ENCODE measurements at regions not wholly inside any gene's neighbourhood (a gene's known extent, or its start where the extent isn't known, plus 50 kb on each side); places are given as distances from the start of the nearest gene placed in this dataset.

- Histone ChIP-seq H3K4me3 (replicated peaks in 1 of 3; ENCODE audit: insufficient read depth in 1 of 3, low read depth in 2 of 3, low read length in 3 of 3) (no peak overlapping the region), H3K27me3 (ENCODE audit: control insufficient read depth in 1 of 2, insufficient read depth in 2 of 2, low read length in 2 of 2) (no peaks in the 10 kb centered on the region), H2AFZ (ENCODE audit: low read length) (no peak overlapping the region), H4K20me1 (ENCODE audit: insufficient read depth, low read length) (no peaks in the 10 kb centered on the region), H3K4me2 (ENCODE audit: low read depth, low read length) (no peak overlapping the region), H3K9me3 (ENCODE audit: low read length) (no peaks in the 10 kb centered on the region), H3K9ac (ENCODE audit: insufficient read depth, low read depth, low read length) (no peak overlapping the region), H3K4me1 (ENCODE audit: insufficient read depth, low read length) (no peaks in the 10 kb centered on the region), H3K36me3 (replicated peaks in 1 of 2; ENCODE audit: control insufficient read depth in 1 of 2, insufficient read depth in 2 of 2, low read length in 2 of 2) (no peaks in the 10 kb centered on the region), H3K79me2 (ENCODE audit: insufficient read depth, low read length) (no peaks in the 10 kb centered on the region), H3K27ac (ENCODE audit: extremely low read length, insufficient read depth, low read length) (no peak overlapping the region)
- ChIA-PET CTCF (ENCODE audit: low intra/inter-chr PET ratio, low total read pairs) (no interaction called here), POLR2A (no interaction called here)
- 0% methylated on average over 2 of the region's 2 CpGs for whole genome bisulfite sequencing (ENCODE audit: low lambda C conversion rate)
- DNase-seq (ENCODE audit: low spot score) (no peak), ATAC-seq (no peak), FAIRE-seq (no peak)
- in situ Hi-C loops (cut with HindIII; ENCODE audit: extremely low pct_ligation_motif_present, low pct_unique_long_range_greater_than_20kb) (no loop called here), intact Hi-C loops (cut with micrococcal nuclease; ENCODE audit: unreplicated experiment) (no loop called here)
- TF ChIP-seq MBNL3 (CRISPR knock-in tag; conservative IDR thresholded peaks at IDR 0.05) (no peak), BRCA1 (CRISPR knock-in tag; IDR thresholded peaks at IDR 0.05) (no peak), NR2F2 (IDR thresholded peaks at IDR 0.05; ENCODE audit: borderline replicate concordance, low read depth) (no peak), ZNF510 (CRISPR knock-in tag; IDR thresholded peaks at IDR 0.05; ENCODE audit: low read depth) (no peak), ZBTB20 (CRISPR knock-in tag; IDR thresholded peaks at IDR 0.05; ENCODE audit: borderline replicate concordance, low read depth) (no peak), MED1 (CRISPR knock-in tag; IDR thresholded peaks at IDR 0.05) (no peak), DR1 (CRISPR knock-in tag; IDR thresholded peaks at IDR 0.05) (no peak), ZNF839 (CRISPR knock-in tag; IDR thresholded peaks at IDR 0.05; ENCODE audit: borderline replicate concordance) (no peak), RBM39 (IDR thresholded peaks at IDR 0.05; ENCODE audit: low read depth, low read length, poor library complexity, severe bottlenecking) (no peak), ZMYM3 (CRISPR knock-in tag; IDR thresholded peaks at IDR 0.05) (no peak), SIN3A (IDR thresholded peaks at IDR 0.05; ENCODE audit: borderline replicate concordance, low read depth, low read length) (no peak), ATF7-NPFF (CRISPR knock-in tag; IDR thresholded peaks at IDR 0.05; ENCODE audit: low read depth) (no peak), ZNF33B (CRISPR knock-in tag; IDR thresholded peaks at IDR 0.05) (no peak), CENPX (CRISPR knock-in tag; IDR thresholded peaks at IDR 0.05) (no peak), ONECUT2 (CRISPR knock-in tag; IDR thresholded peaks at IDR 0.05) (no peak), ZBTB1 (CRISPR knock-in tag; IDR thresholded peaks at IDR 0.05; ENCODE audit: borderline replicate concordance) (no peak)
- TF ChIP-seq, protein P1, sequence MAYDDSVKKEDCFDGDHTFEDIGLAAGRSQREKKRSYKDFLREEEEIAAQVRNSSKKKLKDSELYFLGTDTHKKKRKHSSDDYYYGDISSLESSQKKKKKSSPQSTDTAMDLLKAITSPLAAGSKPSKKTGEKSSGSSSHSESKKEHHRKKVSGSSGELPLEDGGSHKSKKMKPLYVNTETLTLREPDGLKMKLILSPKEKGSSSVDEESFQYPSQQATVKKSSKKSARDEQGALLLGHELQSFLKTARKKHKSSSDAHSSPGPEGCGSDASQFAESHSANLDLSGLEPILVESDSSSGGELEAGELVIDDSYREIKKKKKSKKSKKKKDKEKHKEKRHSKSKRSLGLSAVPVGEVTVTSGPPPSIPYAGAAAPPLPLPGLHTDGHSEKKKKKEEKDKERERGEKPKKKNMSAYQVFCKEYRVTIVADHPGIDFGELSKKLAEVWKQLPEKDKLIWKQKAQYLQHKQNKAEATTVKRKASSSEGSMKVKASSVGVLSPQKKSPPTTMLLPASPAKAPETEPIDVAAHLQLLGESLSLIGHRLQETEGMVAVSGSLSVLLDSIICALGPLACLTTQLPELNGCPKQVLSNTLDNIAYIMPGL (CRISPR knock-in tag; IDR thresholded peaks at IDR 0.05; ENCODE audit: borderline replicate concordance in 1 of 2, low read depth in 1 of 2): no peak
- TF ChIP-seq, protein P2, sequence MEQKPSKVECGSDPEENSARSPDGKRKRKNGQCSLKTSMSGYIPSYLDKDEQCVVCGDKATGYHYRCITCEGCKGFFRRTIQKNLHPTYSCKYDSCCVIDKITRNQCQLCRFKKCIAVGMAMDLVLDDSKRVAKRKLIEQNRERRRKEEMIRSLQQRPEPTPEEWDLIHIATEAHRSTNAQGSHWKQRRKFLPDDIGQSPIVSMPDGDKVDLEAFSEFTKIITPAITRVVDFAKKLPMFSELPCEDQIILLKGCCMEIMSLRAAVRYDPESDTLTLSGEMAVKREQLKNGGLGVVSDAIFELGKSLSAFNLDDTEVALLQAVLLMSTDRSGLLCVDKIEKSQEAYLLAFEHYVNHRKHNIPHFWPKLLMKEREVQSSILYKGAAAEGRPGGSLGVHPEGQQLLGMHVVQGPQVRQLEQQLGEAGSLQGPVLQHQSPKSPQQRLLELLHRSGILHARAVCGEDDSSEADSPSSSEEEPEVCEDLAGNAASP (CRISPR knock-in tag; IDR thresholded peaks at IDR 0.05; ENCODE audit: borderline replicate concordance): no peak
- TF ChIP-seq, protein P3, sequence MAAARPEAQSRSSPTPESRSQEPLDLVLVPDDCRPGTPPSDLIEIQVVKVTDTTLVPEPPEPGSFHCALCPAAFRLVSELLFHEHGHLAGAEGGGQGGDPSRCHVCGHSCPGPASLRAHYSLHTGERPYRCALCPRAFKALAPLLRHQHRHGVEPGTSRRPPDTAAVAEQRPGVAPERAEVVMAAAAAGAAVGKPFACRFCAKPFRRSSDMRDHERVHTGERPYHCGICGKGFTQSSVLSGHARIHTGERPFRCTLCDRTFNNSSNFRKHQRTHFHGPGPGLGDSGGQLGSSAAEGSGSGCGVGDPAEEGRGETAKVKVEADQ (CRISPR knock-in tag; IDR thresholded peaks at IDR 0.05; ENCODE audit: borderline replicate concordance): no peak
- TF ChIP-seq, protein P4, sequence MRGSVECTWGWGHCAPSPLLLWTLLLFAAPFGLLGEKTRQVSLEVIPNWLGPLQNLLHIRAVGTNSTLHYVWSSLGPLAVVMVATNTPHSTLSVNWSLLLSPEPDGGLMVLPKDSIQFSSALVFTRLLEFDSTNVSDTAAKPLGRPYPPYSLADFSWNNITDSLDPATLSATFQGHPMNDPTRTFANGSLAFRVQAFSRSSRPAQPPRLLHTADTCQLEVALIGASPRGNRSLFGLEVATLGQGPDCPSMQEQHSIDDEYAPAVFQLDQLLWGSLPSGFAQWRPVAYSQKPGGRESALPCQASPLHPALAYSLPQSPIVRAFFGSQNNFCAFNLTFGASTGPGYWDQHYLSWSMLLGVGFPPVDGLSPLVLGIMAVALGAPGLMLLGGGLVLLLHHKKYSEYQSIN (CRISPR knock-in tag; IDR thresholded peaks at IDR 0.05; ENCODE audit: borderline replicate concordance): no peak
- BruUV-seq (replicated peaks): no TSS peak
Observed at GRCh38 chr13:87570669-87571068, 100.5 kb upstream of the SLITRK5 start.

Measured in HepG2 (cell line).